ENCODE measurements at regions not wholly inside any gene's neighbourhood (a gene's known extent, or its start where the extent isn't known, plus 50 kb on each side); places are given as distances from the start of the nearest gene placed in this dataset.

DNA sequence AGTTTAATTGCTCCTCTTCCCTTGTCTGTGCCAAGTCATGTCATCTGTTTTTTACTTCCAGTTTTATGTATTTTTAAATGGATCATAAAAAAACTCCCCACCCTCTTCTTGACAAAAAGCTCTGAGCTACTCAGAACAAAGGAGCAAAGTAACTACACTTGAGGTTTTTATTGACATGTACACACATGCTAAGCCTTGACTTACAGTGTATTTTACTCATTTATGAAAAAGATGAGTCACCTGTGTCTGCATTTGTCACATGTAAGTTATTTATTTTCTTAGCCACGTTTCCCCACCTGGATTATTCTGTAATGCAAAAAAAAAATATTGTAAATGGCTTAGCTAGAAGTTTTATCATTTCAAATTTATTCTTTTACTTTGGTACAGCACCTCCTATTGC is 628.8 kb upstream of the SLC35B3 start:
- TF ChIP-seq GATA2 (IDR thresholded peaks at IDR 0.05; ENCODE audit: low read depth, low read length) (no peak), GATA3 (IDR thresholded peaks at IDR 0.05; ENCODE audit: low read depth, low read length) (no peak)

Data from SH-SY5Y (cell line).